GM12878 (cell line): ENCODE measurements at regions not wholly inside any gene's neighbourhood (a gene's known extent, or its start where the extent isn't known, plus 50 kb on each side); places are given as distances from the start of the nearest gene placed in this dataset.

Experiments
- ATAC-seq: fragments of 200-7000 bp; cut with Tn5 transposase; 3 replicates; pipeline ENCODE4 v1.9.1; 2020; ENCODE audit warnings: mild to moderate bottlenecking, moderate library complexity
- BruUV-seq: library from RNA; stranded (reverse); fragments of 400-500 nt; replicated peaks from 2 replicates; lab custom pipeline; 2021; lab: Mats Ljungman, UMichigan
- CTCF ChIA-PET: fragments of 300-600 bp; sonication (Branson Sonifier 250); formaldehyde crosslinking; extraction: SDS; loops from one replicate; lab custom pipeline; 2021; ENCODE audit warnings: inconsistent platforms; lab: Yijun Ruan, JAX
- POLR2A ChIA-PET: fragments of 350-600 bp; formaldehyde crosslinking; extraction: SDS; loops from one replicate; lab custom pipeline; 2021; ENCODE audit warnings: inconsistent platforms; lab: Charles Lee
- RAD21 ChIA-PET: fragments of 300-600 bp; sonication (Branson Sonifier 250); formaldehyde crosslinking; loops from one replicate; lab custom pipeline; 2023; ENCODE audit warnings: antibody characterized with exemption; ENCODE audit not compliant: unreplicated experiment; lab: Charles Lee
- SMC1A ChIA-PET: fragments of 300-600 bp; sonication (Branson Sonifier 250); formaldehyde crosslinking; loops from one replicate; lab custom pipeline; 2023; ENCODE audit not compliant: unreplicated experiment, uncharacterized antibody; lab: Charles Lee
- DNase-seq: peaks from one replicate; pipeline ENCODE4 v3.0.0-alpha.2; 2011; ENCODE audit warnings: low read depth, low spot score
- FAIRE-seq: peaks from 3 replicates; lab custom pipeline; 2011; peaks lifted over from hg19 to GRCh38; lab: Jason Lieb, UNC
- H2AFZ ChIP-seq: 2 replicates; pipeline ENCODE4 v1.6.0; 2011; ENCODE audit warnings: low read depth, low read length, control low read depth; ENCODE audit not compliant: control insufficient read depth
- H3K27ac ChIP-seq: 2 replicates; pipeline ENCODE4 v1.5.1; 2011; ENCODE audit warnings: control low read depth; ENCODE audit not compliant: control insufficient read depth, insufficient read depth
- H3K27me3 ChIP-seq, 2 experiments: replicated peaks in 1 of 2; 2 replicates each; pipeline versions ENCODE4 v1.6.0 to v1.6.1; 2011; ENCODE audit warnings: low read length in 1 of 2; ENCODE audit not compliant: control insufficient read depth in 2 of 2, insufficient read depth in 2 of 2
- H3K36me3 ChIP-seq, 2 experiments: 2 replicates each; pipeline ENCODE4 v1.5.1; 2011; ENCODE audit warnings: low read length in 1 of 2; ENCODE audit not compliant: control insufficient read depth in 2 of 2, insufficient read depth in 2 of 2
- H3K4me1 ChIP-seq: 2 replicates; pipeline ENCODE4 v1.6.1; 2011; ENCODE audit warnings: mild to moderate bottlenecking, low read length, moderate library complexity, mixed read lengths; ENCODE audit not compliant: control insufficient read depth, insufficient read depth
- H3K4me2 ChIP-seq: 2 replicates; pipeline ENCODE4 v1.6.0; 2011; ENCODE audit warnings: control low read depth; ENCODE audit not compliant: control insufficient read depth, insufficient read depth
- H3K4me3 ChIP-seq: fragments of 200-600 bp; sonication (generic); 2 replicates; pipeline ENCODE4 v1.5.1; 2016
- H3K79me2 ChIP-seq: 2 replicates; pipeline ENCODE4 v1.6.0; 2011; ENCODE audit warnings: low read length; ENCODE audit not compliant: control insufficient read depth, insufficient read depth
- H3K9ac ChIP-seq: 2 replicates; pipeline ENCODE4 v1.8.0; 2011; ENCODE audit warnings: low read length, control low read depth, mixed read lengths; ENCODE audit not compliant: control insufficient read depth, insufficient read depth
- H3K9me3 ChIP-seq: replicated peaks from 3 replicates; pipeline ENCODE4 v1.5.1; 2011; ENCODE audit warnings: mild to moderate bottlenecking, low read length; ENCODE audit not compliant: control insufficient read depth, insufficient read depth
- H4K20me1 ChIP-seq: 2 replicates; pipeline ENCODE4 v1.6.0; 2011; ENCODE audit not compliant: control insufficient read depth, insufficient read depth
- ATF7 ChIP-seq: fragments of 450-650 bp; IDR thresholded peaks from 2 replicates; pipeline ENCODE4 v1.6.1; 2016; ENCODE audit warnings: low read depth, mild to moderate bottlenecking
- BACH1 ChIP-seq: fragments of 450-650 bp; IDR thresholded peaks from 2 replicates; pipeline ENCODE4 v1.6.1; 2017; ENCODE audit warnings: mild to moderate bottlenecking, borderline replicate concordance
- CHD1 ChIP-seq: IDR thresholded peaks from 2 replicates; pipeline ENCODE4 v1.6.1; 2012; ENCODE audit warnings: low read depth, low read length, improper control_type of control experiment
- CHD4 ChIP-seq: fragments of 200-600 bp; sonication (generic); IDR thresholded peaks from 2 replicates; pipeline ENCODE4 v1.6.1; 2016; ENCODE audit warnings: mild to moderate bottlenecking
- HDAC2 ChIP-seq: fragments of 200-600 bp; sonication (generic); IDR thresholded peaks from 2 replicates; pipeline ENCODE4 v1.6.1; 2017
- NR2C2 ChIP-seq: IDR thresholded peaks from 2 replicates; pipeline ENCODE4 v1.6.1; 2011; ENCODE audit warnings: borderline replicate concordance, low read depth; ENCODE audit not compliant: control insufficient read depth, insufficient read length
- PML ChIP-seq: IDR thresholded peaks from 2 replicates; pipeline ENCODE4 v1.6.1; 2012; ENCODE audit warnings: low read length, inconsistent platforms
- POLR2AphosphoS2 ChIP-seq: IDR thresholded peaks from 2 replicates; pipeline ENCODE4 v1.6.1; 2011; ENCODE audit warnings: low read depth, mild to moderate bottlenecking, low read length, improper control_type of control experiment, moderate library complexity
- POLR2AphosphoS5 ChIP-seq: IDR thresholded peaks from 2 replicates; pipeline ENCODE4 v1.6.1; 2011; ENCODE audit warnings: mild to moderate bottlenecking, low read length, inconsistent platforms
- PRDM15 ChIP-seq: fragments of 450-650 bp; formaldehyde crosslinking; IDR thresholded peaks from 2 replicates; pipeline ENCODE4 v1.4.0; 2020; ENCODE audit warnings: mild to moderate bottlenecking, moderate library complexity
- SMARCA5 ChIP-seq: fragments of 450-650 bp; IDR thresholded peaks from 2 replicates; pipeline ENCODE4 v1.6.1; 2017; ENCODE audit warnings: mild to moderate bottlenecking
- SP1 ChIP-seq: IDR thresholded peaks from one replicate; pipeline ENCODE4 v1.6.1; 2011; ENCODE audit warnings: low read depth, low read length
- ZNF687 ChIP-seq: fragments of 450-650 bp; IDR thresholded peaks from 2 replicates; pipeline ENCODE4 v1.6.1; 2017; ENCODE audit warnings: mild to moderate bottlenecking, moderate library complexity
- WGBS: methylation state at CpG from one replicate; pipeline ENCODE4 v1.1.6; 2016; ENCODE audit warnings: low lambda C conversion rate; ENCODE audit not compliant: insufficient replicate concordance, insufficient coverage; ENCODE audit errors: missing lambda C conversion rate; 5-methylcytosine and 5-hydroxymethylcytosine counted together
- in situ Hi-C: fragments of 300-500 bp; cut with MboI; formaldehyde crosslinking; loops from 9 replicates; pipeline ENCODE4 v1.14.3; 2018; ENCODE audit warnings: mixed read lengths
- intact Hi-C: fragments of 100-400 bp; cut with micrococcal nuclease; formaldehyde crosslinking; loops from one replicate; pipeline ENCODE4 v1.14.2; 2022; ENCODE audit not compliant: unreplicated experiment
- TF ChIP-seq, protein P1 (sequence below): fragments of 450-650 bp; formaldehyde crosslinking; IDR thresholded peaks from 2 replicates; pipeline ENCODE4 v1.5.0; 2022; ENCODE audit warnings: mild to moderate bottlenecking, missing genetic modification characterization

GRCh38 chr12:58651850-58652249 is 268.5 kb downstream of the LRIG3 start (continued):
- TF ChIP-seq, protein P1, sequence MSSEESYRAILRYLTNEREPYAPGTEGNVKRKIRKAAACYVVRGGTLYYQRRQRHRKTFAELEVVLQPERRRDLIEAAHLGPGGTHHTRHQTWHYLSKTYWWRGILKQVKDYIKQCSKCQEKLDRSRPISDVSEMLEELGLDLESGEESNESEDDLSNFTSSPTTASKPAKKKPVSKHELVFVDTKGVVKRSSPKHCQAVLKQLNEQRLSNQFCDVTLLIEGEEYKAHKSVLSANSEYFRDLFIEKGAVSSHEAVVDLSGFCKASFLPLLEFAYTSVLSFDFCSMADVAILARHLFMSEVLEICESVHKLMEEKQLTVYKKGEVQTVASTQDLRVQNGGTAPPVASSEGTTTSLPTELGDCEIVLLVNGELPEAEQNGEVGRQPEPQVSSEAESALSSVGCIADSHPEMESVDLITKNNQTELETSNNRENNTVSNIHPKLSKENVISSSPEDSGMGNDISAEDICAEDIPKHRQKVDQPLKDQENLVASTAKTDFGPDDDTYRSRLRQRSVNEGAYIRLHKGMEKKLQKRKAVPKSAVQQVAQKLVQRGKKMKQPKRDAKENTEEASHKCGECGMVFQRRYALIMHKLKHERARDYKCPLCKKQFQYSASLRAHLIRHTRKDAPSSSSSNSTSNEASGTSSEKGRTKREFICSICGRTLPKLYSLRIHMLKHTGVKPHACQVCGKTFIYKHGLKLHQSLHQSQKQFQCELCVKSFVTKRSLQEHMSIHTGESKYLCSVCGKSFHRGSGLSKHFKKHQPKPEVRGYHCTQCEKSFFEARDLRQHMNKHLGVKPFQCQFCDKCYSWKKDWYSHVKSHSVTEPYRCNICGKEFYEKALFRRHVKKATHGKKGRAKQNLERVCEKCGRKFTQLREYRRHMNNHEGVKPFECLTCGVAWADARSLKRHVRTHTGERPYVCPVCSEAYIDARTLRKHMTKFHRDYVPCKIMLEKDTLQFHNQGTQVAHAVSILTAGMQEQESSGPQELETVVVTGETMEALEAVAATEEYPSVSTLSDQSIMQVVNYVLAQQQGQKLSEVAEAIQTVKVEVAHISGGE = no peak
- TF ChIP-seq CHD1 (no peak), POLR2AphosphoS5 (no peak), POLR2AphosphoS2 (no peak), SMARCA5 (no peak)

- FAIRE-seq (no peak), ATAC-seq (no peak), DNase-seq (no peak)
- Histone ChIP-seq H3K27me3 (no peaks in the 10 kb centered on the region), H3K27ac (no peak overlapping the region), H3K9ac (no peak overlapping the region), H4K20me1 (no peaks in the 10 kb centered on the region), H3K9me3 (no peaks in the 10 kb centered on the region), H3K4me2 (no peak overlapping the region), H2AFZ (no peak overlapping the region), H3K4me3 (no peak overlapping the region), H3K79me2 (no peaks in the 10 kb centered on the region), H3K36me3 (no peaks in the 10 kb centered on the region), H3K4me1 (no peaks in the 10 kb centered on the region)
- 0% methylated on average over 2 of the region's 2 CpGs for WGBS
- CTCF ChIA-PET = interaction anchor here (1.6 kb wide), 1 partner anchor 8 kb away, joined by 3 read pairs; no protein-coding TSS in a partner anchor
- RAD21 ChIA-PET = no interaction called here
- BruUV-seq = no TSS peak
- POLR2A ChIA-PET = no interaction called here
- TF ChIP-seq ATF7 (no peak), PML (no peak), PRDM15 (CRISPR knock-in tag) (no peak), BACH1 (no peak), ZNF687 (no peak), NR2C2 (no peak), CHD4 (no peak), HDAC2 (no peak), SP1 (no peak)
- in situ Hi-C loops = no loop called here
- intact Hi-C loops = no loop called here
- SMC1A ChIA-PET = interaction anchor here (0.6 kb wide), 1 partner anchor 18 kb away, joined by 3 read pairs; no protein-coding TSS in a partner anchor
Measured at GRCh38 chr12:58654021-58654420, 266.3 kb downstream of the LRIG3 start.
